Cardiac fibroblast (primary cell): ENCODE measurements at regions not wholly inside any gene's neighbourhood (a gene's known extent, or its start where the extent isn't known, plus 50 kb on each side); places are given as distances from the start of the nearest gene placed in this dataset.

Source experiments
- DNase-seq, 2 donors: peaks; one replicate each; pipeline versions ENCODE4 v3.0.0 to v3.0.0-alpha.2; 2010; ENCODE audit warnings: low read depth in 2 of 2
- H3K4me3 ChIP-seq, 2 donors: replicated peaks in 1 of 2; 1 replicate in 1 of 2; 2 replicates in 1 of 2; pipeline ENCODE4 v1.5.1; 2011; ENCODE audit warnings: low read depth in 2 of 2, low read length in 2 of 2, mild to moderate bottlenecking in 2 of 2, moderate library complexity in 1 of 2
- TF ChIP-seq, protein P1 (sequence below): IDR thresholded peaks from one replicate; pipeline ENCODE4 v1.5.1; 2011; ENCODE audit warnings: low read depth, mild to moderate bottlenecking, low read length, inconsistent platforms

DNA sequence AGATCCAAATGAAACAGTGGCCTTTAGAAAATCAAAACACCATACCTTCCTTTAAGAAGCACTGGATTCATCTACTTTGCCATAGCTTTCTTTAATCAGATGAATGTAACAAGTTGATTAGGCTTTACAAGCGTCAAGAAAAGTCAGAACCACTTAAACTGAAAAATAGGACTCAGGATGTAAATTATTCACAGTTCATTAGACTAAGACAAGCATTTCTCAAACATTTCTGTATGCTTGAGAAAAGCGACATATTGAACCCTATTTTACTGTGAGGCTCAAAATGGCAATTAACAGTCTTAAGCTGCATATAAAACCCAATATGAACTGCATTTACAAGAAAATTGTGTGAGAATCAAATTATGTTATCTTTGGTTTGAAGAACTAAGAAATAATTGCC lies 256.7 kb upstream of the SNX7 start:
- TF ChIP-seq, protein P1, sequence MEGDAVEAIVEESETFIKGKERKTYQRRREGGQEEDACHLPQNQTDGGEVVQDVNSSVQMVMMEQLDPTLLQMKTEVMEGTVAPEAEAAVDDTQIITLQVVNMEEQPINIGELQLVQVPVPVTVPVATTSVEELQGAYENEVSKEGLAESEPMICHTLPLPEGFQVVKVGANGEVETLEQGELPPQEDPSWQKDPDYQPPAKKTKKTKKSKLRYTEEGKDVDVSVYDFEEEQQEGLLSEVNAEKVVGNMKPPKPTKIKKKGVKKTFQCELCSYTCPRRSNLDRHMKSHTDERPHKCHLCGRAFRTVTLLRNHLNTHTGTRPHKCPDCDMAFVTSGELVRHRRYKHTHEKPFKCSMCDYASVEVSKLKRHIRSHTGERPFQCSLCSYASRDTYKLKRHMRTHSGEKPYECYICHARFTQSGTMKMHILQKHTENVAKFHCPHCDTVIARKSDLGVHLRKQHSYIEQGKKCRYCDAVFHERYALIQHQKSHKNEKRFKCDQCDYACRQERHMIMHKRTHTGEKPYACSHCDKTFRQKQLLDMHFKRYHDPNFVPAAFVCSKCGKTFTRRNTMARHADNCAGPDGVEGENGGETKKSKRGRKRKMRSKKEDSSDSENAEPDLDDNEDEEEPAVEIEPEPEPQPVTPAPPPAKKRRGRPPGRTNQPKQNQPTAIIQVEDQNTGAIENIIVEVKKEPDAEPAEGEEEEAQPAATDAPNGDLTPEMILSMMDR = no peak

DNA sequence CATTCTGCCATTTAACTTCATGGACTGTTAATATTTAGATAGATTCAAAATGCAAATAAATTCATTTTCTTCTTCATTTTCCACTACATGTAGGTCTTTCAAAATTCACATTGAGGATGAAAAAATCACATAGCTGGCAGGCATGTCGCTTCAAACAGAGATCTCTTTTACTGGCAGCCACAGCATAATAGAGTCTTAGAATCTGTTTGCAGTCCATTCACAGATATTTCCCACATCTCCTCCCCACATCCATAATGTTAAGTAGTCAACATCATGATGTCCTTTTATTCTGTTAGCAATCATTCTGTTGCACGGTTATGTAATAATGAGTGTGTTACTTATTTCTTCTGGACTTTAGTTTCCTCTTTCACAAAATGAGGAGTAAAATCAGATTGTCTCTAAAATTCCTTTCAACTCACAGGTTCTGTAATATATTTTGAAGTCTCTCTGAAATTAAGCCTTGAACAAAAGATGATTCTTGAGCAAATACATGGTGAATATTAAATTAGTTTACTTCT lies 257.5 kb upstream of the SNX7 start:
- H3K4me3 ChIP-seq = no peak overlapping the region
- TF ChIP-seq, protein P1 = no peak
- DNase-seq = no peak

More for the DNA sequence above, 256.7 kb upstream of the SNX7 start:
- no peak for DNase-seq
- H3K4me3 ChIP-seq = no peak overlapping the region

DNA sequence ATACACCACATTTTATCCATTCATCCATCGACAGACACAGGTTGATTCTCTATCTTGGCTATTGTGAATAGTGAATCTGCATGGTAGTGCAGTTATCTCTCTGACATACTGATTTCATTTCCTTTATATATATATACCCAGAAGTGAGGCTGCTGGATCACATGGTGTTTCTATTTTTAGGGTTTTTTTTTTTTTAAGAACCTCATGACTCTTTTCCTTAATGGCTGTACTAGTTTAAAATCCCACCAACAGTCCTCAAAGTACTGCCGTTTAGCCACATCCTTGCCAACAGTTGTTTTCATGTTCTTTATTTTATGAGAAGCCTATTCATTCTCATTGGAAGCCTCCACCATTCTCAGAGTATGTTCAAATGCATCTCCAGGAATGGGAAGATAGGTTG lies 258.7 kb upstream of the SNX7 start:
- TF ChIP-seq, protein P1 = no peak
- no peak overlapping the region for H3K4me3 ChIP-seq

GRCh38 chr1:98400446-98400845 lies 261.1 kb upstream of the SNX7 start:
- H3K4me3 ChIP-seq = no peak overlapping the region
- no peak for DNase-seq
- TF ChIP-seq, protein P1 = no peak

More for the DNA sequence above, 258.7 kb upstream of the SNX7 start:
- no peak for DNase-seq

- TF ChIP-seq, protein P1 = no peak
- DNase-seq = peak in 1 of 2 donors; percentile 22
- no peak overlapping the region for H3K4me3 ChIP-seq
These were observed 262.3 kb upstream of the SNX7 start for GRCh38 chr1:98399218-98399617.

DNA sequence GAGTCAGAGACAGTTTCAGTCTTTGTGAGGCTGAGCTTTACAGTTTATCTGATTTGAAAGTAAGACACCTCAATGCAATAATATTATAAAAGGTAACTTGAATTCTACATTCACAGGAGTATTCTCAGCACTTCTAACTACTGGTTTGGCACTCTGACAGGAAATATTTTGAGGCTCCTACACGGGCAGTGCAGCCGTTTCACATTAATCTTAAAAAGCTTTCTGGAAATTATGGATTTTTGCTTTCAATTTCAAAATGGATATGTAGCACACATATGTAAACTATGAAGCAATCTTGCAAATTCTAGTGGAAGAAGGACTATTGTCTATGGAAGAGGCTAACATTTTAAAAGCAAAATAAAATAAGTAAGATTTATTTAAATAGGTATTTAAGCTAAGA lies 262.9 kb upstream of the SNX7 start:
- TF ChIP-seq, protein P1 = no peak
- DNase-seq = peak; percentile 32 to 38
- H3K4me3 ChIP-seq = no peak overlapping the region

- H3K4me3 ChIP-seq = no peak overlapping the region
- TF ChIP-seq, protein P1 = no peak
- no peak for DNase-seq
These were observed 263.4 kb upstream of the SNX7 start for GRCh38 chr1:98398092-98398491.
